NCI-H1436 treated with DMSO at 0.1 percent for 48 hours (cell line): ENCODE measurements at regions not wholly inside any gene's neighbourhood (a gene's known extent, or its start where the extent isn't known, plus 50 kb on each side); places are given as distances from the start of the nearest gene placed in this dataset.
"Not testable (repeated sequence)": the region's sequence is repeated elsewhere in the genome, so short reads cannot be mapped to it uniquely, and the experiment has no call there.

Experiments
- DNase-seq: peaks from one replicate; lab custom pipeline; 2025; lab: John Stamatoyannopoulos, UW

DNA sequence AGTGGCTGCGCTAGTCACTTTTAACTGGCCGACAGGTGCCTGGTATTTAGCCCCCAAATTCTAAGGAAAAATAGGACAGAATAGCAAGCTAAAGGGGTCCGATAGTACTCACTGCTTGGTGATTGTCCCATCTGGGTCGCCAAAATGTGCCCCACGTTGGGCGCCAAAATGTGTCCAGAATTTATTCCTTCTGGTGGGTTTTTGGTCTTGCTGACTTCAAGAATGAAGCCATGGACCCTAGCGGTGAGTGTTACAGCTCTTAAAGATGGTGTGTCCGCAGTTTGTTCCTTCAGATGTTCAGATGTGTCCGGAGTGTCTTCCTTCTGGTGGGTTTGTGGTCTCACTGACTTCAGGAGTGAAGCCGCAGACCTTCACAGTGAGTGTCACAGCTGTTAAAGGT lies 144.8 kb upstream of the XIRP2 start:
- DNase-seq: not testable (repeated sequence)

DNA sequence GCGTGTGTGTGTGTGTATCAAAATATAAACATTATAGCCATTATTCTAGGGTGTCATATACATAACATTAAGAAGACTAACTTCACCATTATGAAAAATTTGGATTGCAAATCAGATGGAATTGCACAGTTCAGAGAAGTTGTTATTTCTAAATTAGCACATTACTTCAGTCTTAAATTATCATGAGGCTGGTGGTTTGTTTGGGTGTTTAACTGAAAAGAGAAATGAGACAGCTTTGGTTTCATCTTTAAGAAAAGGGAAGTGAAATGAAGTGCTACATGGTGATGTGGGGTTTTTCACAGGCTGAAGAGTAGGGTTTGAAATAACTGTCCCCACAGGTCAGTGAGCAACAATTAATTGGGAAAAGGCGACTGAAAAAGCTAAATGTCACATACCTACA lies 161.2 kb upstream of the XIRP2 start:
- no peak for DNase-seq

DNA sequence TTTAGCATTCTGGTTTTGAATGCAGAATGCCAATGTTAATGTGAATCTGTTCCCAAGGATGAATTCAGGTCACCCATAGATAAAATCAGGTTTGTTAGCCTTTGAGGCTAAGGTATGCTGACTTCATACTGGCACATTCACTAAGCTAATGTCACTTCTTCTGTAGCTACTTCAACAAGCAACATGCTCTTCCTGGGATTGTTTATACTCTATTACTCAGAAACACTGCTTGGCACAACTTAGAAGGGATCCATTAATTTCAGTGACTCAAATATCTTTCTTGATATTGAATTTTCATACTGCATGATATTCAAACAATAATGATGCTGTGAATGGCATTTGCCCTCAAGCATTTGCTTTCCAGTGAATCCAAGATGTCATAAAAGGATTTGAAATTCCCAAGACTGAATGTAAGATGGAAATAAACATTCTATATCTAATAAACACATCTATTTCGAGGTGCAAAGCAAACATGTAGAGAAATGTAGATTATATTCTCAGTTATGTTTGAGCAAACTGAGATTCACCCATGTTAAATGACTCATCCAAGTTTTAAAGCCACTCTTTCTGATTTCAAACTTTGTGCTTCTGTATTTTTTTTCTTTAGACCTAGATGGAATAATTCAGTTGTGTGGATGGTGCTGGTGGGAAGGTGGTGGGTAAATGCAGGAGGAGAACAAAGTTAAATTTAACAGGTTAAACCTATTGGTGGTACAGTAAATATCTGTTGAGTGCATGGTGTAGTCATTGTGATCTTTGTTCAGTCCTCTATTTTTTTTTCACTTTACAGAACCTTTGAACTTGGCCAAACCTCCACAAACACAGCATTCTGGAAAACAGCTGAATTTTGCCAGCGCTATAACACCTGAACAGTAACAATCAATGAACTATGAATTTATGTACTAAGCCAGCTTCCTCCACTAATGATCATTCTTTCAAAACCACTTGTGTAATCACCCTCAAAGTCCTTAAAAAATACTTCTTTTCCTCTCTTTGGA lies 162.1 kb upstream of the XIRP2 start:
- no peak for DNase-seq

DNA sequence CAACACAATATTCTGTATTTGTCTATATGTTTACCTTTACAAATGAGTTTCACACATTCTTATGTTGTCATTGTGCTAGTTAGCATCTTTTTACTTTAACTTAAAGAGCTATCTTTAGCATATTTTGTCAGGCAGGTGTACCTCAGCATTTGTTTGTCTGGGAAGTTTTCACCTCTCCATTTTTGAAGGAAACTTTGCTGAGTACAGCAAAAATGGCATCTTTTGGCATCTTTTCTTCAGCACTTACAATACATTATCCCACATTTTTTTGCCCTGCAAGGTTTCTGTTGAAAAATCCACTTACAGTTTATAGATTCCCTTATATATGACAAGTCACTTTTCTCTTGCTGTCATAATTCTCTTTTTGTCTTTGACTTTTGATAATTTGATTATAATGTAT lies 171.3 kb upstream of the XIRP2 start:
- no peak for DNase-seq

DNA sequence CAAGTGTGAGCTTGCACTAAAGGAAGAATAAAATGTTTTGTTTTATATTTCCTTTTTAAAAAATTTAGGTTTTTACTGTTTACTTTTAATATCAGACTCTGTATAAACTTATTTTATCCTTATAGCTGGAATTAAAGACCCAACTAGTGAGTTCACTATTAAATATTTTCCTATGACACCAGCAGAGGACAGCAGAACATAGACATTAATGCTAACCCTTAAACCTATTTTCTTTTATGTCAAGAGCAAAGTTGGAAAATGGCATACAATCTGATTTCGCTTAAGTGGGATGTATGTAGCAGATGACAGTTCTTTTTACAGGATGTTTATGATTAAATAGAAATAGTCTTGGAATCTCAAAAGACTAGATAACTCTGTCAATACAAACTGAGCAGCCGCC lies 188.2 kb upstream of the XIRP2 start:
- DNase-seq: no peak

DNA sequence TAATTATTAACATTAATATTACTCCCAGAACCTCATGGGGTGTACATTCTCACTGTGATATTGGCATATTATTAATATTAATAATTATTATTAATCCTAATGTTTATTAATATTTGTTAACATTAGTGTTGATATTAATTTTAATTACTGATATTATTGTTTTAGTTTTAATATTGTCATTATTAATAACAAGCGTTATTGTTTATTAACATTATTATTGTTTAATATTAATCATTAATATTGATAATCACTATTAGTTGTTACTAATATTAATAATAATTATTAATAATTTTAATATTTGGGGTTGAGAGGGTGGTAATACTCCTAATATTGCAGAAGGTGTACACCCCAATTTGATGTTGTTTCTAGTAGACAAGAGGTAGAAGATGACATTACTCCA lies 193.1 kb upstream of the XIRP2 start:
- DNase-seq: no peak

DNA sequence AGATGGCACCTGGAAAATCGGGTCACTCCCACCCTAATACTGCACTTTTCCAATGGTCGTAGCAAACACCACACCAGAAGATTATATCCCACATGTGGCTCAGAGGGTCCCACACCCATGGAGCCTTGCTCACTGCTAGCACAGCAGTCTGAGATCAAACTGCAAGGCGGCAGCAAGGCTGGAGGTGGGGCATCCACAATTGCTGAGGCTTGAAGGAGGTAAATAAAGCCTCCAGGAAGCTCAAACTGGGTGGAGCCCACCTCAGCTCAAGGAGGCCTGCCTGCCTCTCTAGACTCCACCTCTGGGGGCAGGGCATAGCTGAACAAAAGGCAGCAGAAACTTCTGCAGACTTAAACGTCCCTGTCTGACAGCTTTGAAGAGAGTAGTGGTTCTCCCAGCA lies 192.0 kb upstream of the SCN7A start:
- DNase-seq: not testable (repeated sequence)

DNA sequence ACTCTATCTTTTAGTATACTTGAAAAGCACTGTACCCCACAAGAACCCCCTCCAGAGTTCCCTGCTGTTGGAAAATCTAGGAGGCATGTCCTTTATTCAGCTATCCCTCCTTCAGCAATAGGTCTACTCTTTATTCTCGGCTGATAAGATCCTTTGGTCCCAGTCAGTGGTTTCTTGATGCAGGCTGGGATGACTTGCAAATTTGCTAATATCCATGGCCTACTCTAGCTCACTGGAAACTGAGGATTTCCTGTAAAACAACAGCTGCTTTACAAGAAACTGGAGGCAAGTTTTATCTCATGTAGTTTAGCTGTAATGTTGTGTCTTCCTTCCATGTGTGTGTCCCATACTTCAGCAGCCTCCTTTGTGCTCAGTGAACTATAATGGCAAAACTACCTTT lies 183.9 kb upstream of the SCN7A start:
- no peak for DNase-seq

DNA sequence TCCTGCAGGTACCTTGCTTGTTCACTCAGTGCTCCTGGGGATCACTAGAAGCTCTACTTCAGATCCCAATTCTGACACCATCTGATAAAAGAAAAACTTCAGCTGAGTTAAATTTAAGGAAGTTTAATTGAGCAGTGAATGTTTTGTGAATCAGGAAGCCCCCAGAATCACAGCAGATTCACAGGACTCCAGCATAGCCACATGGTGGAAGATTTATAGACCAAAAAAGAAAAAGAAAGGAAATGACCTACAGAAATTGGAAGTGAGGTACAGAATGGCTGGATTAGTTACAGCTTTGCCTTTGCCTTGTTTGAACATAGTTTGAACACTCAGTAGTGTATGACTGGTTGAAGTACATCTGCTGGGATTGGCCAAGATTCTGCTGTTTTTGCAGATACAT lies 182.7 kb upstream of the SCN7A start:
- DNase-seq: no peak

DNA sequence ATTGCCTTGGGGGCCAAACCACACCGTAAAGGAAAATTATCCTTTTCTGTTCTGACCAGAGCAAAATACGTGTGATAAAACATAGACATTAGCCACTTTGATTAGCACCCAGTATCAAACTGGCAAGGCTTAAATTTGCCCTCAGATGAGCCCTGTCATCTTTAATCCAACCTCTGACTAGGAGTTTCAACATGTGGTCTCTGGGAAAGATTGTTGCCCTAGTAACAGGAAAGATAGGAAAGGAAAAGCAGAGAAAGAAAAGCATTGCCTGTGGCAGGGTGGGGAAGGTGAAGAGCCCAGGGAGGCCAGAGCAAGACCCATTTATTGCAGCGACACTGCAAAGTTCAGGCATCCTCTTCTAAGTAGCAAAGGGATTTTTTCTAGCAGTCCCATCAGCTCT lies 181.5 kb upstream of the SCN7A start:
- no peak for DNase-seq

DNA sequence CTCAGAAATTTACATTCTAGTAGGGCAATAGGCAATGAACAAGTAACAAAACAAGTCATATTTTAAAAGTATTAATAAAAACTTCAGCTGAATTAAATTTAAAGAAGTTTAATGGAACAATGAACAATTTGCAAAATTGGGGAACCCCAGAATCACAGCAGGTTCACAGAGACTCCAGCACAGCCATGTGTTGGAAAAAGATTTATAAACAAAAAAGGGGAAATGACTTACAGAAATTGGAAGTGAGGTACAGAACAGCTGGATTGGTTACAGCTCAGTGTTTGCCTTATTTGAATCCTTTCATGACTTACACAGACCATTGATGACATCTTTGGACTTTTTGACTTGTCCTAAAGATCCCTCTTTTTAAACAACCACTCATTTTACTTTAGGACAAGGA lies 179.9 kb upstream of the SCN7A start:
- no peak for DNase-seq

DNA sequence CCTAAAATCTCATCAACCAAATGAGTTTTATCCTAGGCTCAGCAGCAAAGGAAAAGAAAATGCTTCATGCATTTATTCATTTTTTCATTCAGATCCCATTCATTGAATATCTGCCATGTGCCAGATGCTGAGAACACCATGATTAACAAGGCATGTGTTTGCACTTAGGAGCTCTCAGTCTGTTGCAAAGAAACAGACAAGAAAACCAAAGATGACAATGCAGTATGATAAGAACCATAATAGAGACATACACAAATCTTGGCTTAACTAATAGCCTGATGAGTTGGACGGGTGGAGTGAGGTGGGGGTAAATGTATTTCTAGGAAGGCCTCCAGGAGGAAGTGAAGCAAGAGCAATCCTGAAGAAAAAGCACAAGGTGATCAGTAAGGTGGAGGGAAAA lies 177.8 kb upstream of the SCN7A start:
- no peak for DNase-seq

DNA sequence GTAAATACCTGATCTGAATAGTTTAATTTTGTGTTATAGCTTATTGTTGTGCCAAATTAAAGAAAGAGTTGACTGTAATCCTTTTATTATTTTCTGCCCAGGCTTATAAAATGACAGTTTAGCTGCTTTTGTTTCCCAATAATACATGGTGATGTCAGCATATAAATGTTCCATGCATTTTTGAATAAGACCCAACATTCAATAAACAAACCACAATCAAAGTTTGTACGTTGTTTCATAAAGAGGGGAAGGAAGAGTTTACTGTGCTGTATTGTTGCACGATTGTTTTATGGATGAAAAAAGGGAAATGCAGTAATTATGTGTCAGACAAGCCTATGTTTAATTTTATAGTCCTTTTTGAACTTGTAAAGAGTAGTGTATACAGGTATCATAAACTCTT lies 177.2 kb upstream of the SCN7A start:
- no peak for DNase-seq

DNA sequence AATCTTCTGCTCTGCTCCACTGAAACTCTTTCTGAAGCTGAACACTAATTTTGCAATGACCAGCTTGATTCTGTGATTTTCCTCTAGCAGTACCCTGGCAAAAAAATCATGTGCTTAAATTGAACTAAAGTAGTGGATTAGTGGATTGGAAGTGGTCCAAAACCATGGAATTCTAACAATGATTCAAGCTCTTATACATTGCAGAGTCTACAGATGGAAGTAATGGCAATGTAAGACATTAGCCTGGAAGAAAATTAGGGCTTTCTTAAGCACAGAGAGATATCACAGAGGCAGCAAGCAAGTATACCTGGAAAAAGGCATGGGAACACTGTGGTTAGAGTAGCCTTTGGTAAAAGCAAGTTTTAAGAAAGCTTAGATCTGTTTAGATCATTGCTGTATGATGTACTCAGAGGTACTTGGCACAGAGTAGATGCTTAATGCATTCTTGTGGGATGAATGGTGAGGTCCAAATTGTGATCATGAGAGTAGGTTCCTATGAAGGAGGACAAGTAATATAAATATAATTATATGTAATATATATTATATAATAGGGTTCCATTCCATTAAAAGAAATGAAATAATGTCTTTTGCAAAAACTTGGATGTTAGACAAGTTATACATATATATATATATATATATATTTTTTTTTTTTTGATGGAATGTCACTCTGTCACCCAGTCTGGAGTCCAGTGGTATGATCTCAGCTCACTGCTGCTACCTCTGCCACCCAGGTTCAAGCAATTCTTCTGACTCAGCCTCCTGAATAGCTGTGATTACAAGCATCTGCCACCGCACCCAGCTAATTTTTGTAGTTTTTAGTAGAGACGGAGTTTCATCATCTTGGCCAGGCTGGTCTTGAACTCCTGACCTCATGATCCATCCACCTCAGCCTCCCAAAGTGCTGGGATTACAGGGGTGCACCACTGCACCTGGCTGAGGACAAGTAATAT lies 172.2 kb upstream of the SCN7A start:
- no peak for DNase-seq

DNA sequence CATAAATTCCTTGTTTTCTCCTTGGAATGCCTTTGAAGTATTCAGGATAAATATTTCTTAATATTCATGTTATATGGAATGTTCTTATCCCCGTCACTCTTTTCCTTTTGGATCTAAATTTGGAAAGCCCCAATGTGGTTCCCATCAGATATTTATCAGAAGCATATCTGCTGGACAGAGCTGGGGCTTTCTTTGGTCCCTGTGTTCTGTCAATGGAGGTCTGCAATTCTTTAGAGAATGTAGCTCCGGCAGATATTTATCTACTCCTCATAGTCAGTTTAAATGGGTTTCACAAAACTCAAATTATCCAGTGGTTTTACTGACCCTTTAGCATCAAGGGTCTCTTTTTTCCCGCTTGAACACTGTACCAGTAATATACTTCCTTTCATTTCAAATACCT lies 167.8 kb upstream of the SCN7A start:
- no peak for DNase-seq

DNA sequence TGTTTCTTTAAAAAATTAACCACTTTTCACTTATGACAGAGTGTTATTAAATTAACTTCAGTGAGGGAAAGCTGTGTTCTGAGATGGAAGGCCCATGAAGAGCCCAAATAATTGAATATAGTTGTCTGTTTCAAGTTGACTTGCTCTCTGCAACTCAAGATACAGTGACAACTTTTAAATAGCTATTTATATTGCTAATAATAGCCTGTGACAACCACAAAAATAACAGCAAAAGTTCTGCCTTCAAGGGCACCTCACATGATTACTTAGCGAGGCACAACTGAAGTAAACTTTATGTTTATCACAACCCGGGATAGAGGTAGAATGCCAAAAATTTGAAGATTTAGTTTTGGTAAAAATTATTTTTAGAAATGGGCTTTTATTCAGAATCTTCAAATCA lies 167.3 kb upstream of the SCN7A start:
- DNase-seq: no peak

DNA sequence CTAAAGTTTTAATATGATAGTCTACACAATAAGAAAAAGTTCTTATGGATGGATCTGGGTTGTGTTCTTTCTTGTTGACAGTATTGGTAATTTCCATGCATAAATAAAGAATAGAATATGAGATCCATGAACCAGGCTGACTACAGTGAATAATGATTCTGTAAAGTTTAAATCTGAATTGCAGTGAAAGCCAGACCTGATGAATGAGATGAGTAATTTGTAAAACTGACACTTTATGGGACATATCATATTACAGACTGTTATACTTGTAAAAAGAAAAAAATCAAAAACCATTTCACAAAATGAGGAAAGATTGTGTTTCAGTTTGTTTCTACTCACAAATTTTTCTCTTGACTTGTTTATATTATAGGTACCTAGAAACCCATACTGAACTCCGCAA lies 164.9 kb upstream of the SCN7A start:
- no peak for DNase-seq

DNA sequence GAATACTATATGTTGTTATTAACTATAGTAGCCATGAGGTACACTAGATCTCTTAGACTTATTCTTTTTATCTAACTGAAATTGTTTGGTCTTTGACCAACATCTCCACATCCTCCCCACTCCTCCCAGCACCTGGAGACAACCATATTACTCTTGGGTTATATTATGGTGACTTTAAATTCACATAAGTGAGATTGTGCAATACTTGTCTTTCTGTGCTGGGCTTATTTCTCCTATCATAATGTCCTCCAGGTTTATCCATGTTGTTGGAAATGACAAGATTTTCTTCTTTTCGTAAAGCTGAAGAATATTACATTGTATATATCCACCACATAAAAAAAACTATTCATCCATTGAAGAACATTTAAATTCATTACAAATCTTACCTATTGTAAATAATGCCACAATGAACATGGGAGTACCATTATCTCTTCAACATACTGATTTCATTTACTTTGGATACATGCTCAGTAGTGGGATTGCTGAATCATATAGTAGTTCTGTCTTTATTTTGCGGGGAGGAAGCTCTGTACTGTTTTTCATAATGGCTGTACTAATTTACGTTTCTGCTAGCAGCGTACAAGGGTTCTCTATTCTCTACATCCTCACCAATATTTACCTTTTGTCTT lies 159.2 kb upstream of the SCN7A start:
- peak; percentile 93 for DNase-seq

DNA sequence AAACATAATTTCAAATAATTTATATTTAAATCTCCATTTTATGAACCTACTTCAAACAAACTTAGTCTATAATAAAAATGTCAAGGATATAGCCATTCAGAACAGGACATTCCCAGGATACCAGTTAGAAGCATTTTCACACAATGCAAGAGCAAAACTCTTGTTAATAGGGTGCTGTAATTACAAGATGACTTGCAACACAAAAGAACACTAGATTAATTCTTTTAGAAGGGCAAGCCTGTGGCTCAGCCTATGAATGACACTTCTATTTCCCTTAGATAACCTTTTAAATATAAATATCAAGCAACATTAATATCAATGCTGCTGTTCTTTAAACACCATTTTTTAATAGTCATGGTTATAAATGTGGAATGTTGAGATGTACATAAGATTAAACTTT lies 157.9 kb upstream of the SCN7A start:
- no peak for DNase-seq

DNA sequence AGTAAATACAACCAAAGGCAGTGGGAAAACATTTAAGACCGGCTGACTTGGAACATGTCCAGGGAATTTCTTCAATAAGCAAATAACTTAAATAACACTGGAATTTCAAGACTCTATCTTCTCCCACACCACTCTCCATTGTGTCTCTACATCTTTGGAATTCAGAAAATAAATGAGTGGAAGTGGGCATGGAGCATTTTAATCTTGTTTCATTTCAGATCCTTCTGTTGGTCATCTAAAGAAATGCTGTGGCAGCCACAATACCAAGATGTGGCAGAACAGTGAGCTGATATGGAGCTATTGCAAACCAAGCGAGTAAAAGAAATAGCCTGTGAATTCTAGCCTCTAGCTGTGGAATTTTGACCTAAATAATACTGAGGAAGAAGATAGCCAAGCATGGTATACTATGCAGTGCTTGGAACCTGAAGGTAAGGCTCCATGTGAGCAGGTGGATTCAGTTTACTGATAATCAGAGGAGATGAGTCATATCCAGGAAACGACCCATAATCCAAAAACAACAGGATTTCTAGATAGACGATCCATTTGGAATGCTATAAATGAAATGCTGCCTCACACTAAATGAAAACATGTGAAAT lies 157.1 kb upstream of the SCN7A start:
- no peak for DNase-seq

DNA sequence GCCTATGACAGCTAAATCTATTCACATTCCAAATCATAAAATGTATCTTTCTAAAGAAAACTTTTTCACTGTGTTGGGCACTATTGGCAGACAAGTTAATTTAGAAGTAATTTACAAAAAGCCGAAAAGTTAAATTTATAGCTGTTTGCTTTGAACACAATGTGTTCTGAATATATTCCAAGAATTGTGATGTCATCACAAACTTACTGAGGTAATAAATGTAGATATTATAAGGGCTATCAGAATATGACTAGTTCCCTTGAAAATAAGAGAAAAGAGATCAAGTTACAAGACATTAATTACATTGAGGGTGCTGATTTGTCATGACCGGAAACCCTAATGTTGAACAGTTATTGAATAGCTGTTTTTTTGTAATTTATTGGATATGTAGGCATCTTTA lies 153.9 kb upstream of the SCN7A start:
- DNase-seq: no peak

DNA sequence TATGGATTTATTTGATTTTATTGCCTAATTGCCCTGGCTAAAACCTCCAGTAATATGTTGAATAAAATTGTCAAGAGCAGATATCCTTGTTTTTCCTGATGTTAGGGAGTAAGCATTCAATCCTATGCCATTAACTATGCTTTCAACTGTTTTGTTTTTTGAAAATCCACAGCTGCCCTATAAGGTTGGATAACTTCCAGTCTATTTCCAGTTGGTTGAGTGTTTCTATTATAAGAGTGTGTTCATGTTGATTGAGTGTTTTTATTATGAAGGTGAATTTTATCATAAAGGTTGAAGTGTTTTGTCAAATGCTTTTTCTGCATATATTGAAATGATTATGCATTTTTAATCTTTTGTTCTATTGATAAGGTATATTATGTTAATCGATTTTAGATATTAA lies 149.9 kb upstream of the SCN7A start:
- DNase-seq: no peak
